ENCODE measurements at regions not wholly inside any gene's neighbourhood (a gene's known extent, or its start where the extent isn't known, plus 50 kb on each side); places are given as distances from the start of the nearest gene placed in this dataset.

DNA sequence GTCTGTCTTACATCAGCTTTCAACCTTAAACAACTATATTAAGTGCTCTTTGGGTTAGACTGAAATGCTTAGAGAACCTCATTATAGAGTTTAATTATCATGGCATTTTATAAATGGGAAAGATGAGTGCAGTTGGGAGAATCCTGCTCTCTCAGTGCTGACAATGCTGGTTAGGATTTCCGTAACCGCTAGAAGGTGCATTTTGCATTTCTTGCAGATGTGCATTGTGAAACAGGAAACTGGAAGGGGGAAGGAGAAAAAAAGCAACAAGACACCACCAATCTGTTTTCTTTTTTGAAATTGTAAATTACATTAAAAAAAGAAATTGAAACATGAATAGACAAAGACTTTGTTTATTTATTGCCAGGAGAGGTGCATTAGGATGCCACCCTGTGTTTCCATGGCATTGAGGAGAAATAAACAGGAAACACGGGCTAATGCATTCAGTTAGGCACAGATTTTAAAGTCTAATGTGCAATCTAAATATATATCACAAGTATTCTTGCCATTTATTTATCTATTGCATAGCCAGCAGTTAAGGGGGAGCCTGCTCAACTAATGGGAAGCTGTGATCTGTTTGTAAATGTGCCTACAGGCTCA is 478.9 kb downstream of the PSAT1 start:
- no peak overlapping the region for H3K4me3 ChIP-seq (ENCODE audit: low read depth, low read length)
- TF ChIP-seq, protein P1, sequence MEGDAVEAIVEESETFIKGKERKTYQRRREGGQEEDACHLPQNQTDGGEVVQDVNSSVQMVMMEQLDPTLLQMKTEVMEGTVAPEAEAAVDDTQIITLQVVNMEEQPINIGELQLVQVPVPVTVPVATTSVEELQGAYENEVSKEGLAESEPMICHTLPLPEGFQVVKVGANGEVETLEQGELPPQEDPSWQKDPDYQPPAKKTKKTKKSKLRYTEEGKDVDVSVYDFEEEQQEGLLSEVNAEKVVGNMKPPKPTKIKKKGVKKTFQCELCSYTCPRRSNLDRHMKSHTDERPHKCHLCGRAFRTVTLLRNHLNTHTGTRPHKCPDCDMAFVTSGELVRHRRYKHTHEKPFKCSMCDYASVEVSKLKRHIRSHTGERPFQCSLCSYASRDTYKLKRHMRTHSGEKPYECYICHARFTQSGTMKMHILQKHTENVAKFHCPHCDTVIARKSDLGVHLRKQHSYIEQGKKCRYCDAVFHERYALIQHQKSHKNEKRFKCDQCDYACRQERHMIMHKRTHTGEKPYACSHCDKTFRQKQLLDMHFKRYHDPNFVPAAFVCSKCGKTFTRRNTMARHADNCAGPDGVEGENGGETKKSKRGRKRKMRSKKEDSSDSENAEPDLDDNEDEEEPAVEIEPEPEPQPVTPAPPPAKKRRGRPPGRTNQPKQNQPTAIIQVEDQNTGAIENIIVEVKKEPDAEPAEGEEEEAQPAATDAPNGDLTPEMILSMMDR (IDR thresholded peaks at IDR 0.05; ENCODE audit: insufficient read depth, low read length) = no peak
- no peak for DNase-seq (ENCODE audit: low read depth)

DNA sequence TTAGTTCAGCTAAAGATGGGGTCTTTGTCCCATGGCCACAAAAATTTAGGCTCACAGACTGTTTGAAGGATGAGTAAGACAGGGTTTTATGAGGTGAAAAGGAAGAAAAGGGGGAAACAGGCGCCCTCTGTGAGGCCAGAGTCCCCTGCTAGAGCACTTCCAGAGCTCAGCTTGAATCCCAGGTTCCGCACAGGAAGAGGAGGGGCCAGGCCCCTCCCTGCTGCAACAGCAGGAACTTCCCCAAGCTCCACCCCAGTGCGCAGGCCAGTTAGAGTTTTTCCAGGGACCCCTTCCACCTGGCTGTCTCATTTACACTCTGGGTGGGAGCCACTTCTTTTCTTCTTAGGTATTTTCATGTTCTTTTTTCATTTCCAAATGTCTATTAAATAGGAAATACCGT is 480.8 kb downstream of the PSAT1 start:
- H3K4me3 ChIP-seq (ENCODE audit: low read depth, low read length) = no peak overlapping the region
- TF ChIP-seq, protein P1 (IDR thresholded peaks at IDR 0.05; ENCODE audit: insufficient read depth, low read length) = no peak
- no peak for DNase-seq (ENCODE audit: low read depth)

DNA sequence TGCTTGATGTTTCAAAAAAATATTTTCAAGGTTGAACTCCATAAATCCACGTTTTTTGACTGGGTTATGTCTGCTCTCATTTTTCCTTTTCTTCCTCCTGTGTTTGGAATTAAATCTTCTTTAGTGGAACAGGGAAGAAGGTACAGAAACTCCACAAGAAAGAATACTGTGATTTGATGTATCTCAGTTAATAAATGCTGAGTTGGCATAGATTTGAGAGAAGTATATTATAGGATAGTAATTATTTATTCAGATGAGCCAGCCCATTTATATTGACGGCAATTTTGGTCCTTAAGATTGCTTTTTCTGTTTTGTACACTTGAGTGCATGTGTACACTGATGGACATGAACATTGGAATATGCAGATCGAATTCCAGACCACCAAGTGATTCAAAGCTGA is 481.4 kb downstream of the PSAT1 start:
- DNase-seq (ENCODE audit: low read depth) = no peak
- no peak overlapping the region for H3K4me3 ChIP-seq (ENCODE audit: low read depth, low read length)
- TF ChIP-seq, protein P1 (IDR thresholded peaks at IDR 0.05; ENCODE audit: insufficient read depth, low read length) = no peak

DNA sequence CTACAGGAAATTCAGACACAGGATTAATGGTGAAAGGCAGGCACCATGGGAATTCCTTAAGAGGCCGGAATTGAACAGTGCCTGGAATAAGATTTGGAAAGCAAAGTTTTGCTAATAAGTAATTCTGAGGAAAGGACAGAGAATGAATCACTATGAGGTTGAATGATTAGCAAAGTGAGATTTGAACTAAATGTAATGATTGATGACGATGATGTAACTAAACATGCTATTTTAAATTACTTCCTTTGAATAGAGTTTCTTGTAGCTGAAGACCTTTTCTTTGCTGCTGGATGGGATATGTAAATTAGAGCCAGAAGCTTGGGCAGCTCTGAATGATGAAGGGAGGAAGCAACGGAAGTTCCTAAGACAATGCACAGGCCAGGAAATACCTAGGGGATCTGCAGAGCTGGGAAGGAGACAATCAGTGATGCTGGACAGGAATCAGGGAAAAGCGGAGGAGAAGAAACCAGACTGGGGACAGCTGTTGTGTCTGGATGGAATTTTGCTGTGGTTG is 482.0 kb downstream of the PSAT1 start:
- no peak overlapping the region for H3K4me3 ChIP-seq (ENCODE audit: low read depth, low read length)
- TF ChIP-seq, protein P1 (IDR thresholded peaks at IDR 0.05; ENCODE audit: insufficient read depth, low read length) = no peak
- DNase-seq (ENCODE audit: low read depth) = peak; percentile 4

DNA sequence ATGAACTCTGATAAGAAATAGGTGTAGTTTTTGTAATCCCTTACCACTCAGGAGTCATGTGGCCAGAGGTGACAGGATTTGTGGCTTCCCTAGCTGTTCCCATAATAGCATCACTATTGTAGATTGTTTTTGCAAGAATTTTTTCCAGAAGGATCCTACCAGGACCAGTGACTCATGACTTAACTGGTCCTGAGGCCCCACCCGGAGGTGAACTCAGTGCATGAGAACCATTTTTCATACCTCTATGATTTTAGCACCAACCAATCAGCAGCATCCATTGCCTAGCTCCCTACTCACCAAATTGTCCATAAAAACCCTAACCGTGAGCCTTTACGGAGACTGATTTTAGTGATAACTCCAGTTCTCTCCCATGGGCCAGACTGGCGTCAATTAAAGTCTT is 484.8 kb downstream of the PSAT1 start:
- no peak for DNase-seq (ENCODE audit: low read depth)
- H3K4me3 ChIP-seq (ENCODE audit: low read depth, low read length) = no peak overlapping the region
- TF ChIP-seq, protein P1 (IDR thresholded peaks at IDR 0.05; ENCODE audit: insufficient read depth, low read length) = no peak

DNA sequence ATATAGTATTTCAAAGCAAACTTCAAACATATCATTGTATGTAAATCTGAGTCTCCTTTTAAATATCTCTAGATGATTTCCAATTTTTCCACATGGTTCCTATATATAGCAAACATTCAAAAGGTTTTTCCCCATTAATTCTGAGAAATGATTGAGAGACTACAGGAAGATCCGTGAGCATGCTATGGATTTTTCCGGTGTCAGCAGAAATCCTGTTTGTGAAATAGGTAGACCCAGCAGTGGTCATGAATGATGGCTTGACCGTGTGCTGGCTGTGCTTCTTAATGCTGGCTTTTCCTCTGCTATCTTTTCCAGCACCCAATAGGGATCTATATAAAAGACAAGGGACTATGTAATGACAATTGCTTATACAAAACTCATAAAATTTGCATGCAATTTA is 485.3 kb downstream of the PSAT1 start:
- H3K4me3 ChIP-seq (ENCODE audit: low read depth, low read length) = no peak overlapping the region
- TF ChIP-seq, protein P1 (IDR thresholded peaks at IDR 0.05; ENCODE audit: insufficient read depth, low read length) = no peak
- no peak for DNase-seq (ENCODE audit: low read depth)

DNA sequence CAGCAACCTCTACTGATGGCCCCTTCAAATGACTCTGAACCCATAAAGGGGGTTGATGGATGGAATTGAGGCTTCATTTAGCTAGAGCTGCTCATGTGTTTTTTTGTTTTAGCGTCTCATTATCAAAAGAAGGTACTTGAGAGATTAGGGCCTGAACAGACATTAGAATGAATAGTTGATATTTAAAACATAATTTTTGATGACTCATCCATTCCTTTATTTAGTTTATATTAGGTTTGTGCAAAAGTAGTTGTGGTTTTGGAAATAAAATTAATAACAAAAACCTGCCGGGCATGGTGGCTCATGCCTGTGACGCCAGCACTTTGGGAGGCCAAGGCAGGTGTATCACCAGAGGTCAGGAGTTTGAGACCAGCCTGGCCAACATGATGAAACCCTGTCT is 485.9 kb downstream of the PSAT1 start:
- TF ChIP-seq, protein P1 (IDR thresholded peaks at IDR 0.05; ENCODE audit: insufficient read depth, low read length) = no peak
- no peak for DNase-seq (ENCODE audit: low read depth)
- H3K4me3 ChIP-seq (ENCODE audit: low read depth, low read length) = no peak overlapping the region

Measured in fibroblast of the aortic adventitia (primary cell).